H1 (cell line): ENCODE measurements at regions not wholly inside any gene's neighbourhood (a gene's known extent, or its start where the extent isn't known, plus 50 kb on each side); places are given as distances from the start of the nearest gene placed in this dataset.

Experiments
- CHD1 ChIP-seq: IDR thresholded peaks from 2 replicates; pipeline ENCODE4 v1.6.1; 2012; ENCODE audit warnings: low read depth, low read length, improper control_type of control experiment
- EGR1 ChIP-seq: IDR thresholded peaks from 2 replicates; pipeline ENCODE4 v1.6.1; 2011; ENCODE audit warnings: low read depth, low read length, borderline replicate concordance
- EP300 ChIP-seq, 2 experiments: IDR thresholded peaks; 1 replicate in 1 of 2; 2 replicates in 1 of 2; pipeline ENCODE4 v1.6.1; 2011 to 2012; ENCODE audit warnings: low read depth in 2 of 2, low read length in 2 of 2, mild to moderate bottlenecking in 2 of 2, borderline replicate concordance in 1 of 2, inconsistent platforms in 1 of 2, moderate library complexity in 1 of 2
- HDAC6 ChIP-seq: IDR thresholded peaks from one replicate; pipeline ENCODE4 v1.7.1; 2012; ENCODE audit warnings: low read depth, mild to moderate bottlenecking, inconsistent platforms, low read length, moderate library complexity
- POLR2AphosphoS5 ChIP-seq: IDR thresholded peaks from 2 replicates; pipeline ENCODE4 v1.6.1; 2011; ENCODE audit warnings: low read depth, low read length
- SAP30 ChIP-seq: fragments of 300-600 bp; sonication (generic); IDR thresholded peaks from 2 replicates; pipeline ENCODE4 v1.7.1; 2012; ENCODE audit warnings: low read length, moderate library complexity, mild to moderate bottlenecking, inconsistent platforms; ENCODE audit not compliant: insufficient read depth, insufficient replicate concordance
- SIN3A ChIP-seq, 2 experiments: IDR thresholded peaks in 1 of 2; conservative IDR thresholded peaks in 1 of 2; 2 replicates each; pipeline ENCODE4 v1.6.1; 2011 to 2012; ENCODE audit warnings: low read length in 2 of 2, improper control_type of control experiment in 1 of 2, low read depth in 1 of 2, mild to moderate bottlenecking in 1 of 2
- TEAD4 ChIP-seq: IDR thresholded peaks from 2 replicates; pipeline ENCODE4 v1.6.1; 2012; ENCODE audit warnings: low read depth, low read length, inconsistent platforms, mixed read lengths
- TF ChIP-seq, protein P1 (sequence below): fragments of 300-600 bp; sonication (generic); IDR thresholded peaks from 2 replicates; pipeline ENCODE4 v1.7.1; 2012; ENCODE audit warnings: low read length, moderate library complexity, mild to moderate bottlenecking, inconsistent platforms; ENCODE audit not compliant: insufficient replicate concordance

GRCh38 chr1:83689921-83690868, 308.7 kb downstream of the TTLL7 start (continued):
- TF ChIP-seq CHD1 (no peak), TEAD4 (no peak), HDAC6 (no peak), EGR1 (no peak), POLR2AphosphoS5 (no peak), SIN3A (conservative IDR thresholded peaks at IDR 0.05 in 1 of 2, IDR thresholded peaks at IDR 0.05 in 1 of 2; ENCODE audit: low read depth in 1 of 2, low read length in 2 of 2) (no peak), SAP30 (no peak), EP300 (IDR thresholded peaks at IDR 0.05; ENCODE audit: borderline replicate concordance in 1 of 2, low read depth in 2 of 2, low read length in 2 of 2) (no peak)
- TF ChIP-seq, protein P1, sequence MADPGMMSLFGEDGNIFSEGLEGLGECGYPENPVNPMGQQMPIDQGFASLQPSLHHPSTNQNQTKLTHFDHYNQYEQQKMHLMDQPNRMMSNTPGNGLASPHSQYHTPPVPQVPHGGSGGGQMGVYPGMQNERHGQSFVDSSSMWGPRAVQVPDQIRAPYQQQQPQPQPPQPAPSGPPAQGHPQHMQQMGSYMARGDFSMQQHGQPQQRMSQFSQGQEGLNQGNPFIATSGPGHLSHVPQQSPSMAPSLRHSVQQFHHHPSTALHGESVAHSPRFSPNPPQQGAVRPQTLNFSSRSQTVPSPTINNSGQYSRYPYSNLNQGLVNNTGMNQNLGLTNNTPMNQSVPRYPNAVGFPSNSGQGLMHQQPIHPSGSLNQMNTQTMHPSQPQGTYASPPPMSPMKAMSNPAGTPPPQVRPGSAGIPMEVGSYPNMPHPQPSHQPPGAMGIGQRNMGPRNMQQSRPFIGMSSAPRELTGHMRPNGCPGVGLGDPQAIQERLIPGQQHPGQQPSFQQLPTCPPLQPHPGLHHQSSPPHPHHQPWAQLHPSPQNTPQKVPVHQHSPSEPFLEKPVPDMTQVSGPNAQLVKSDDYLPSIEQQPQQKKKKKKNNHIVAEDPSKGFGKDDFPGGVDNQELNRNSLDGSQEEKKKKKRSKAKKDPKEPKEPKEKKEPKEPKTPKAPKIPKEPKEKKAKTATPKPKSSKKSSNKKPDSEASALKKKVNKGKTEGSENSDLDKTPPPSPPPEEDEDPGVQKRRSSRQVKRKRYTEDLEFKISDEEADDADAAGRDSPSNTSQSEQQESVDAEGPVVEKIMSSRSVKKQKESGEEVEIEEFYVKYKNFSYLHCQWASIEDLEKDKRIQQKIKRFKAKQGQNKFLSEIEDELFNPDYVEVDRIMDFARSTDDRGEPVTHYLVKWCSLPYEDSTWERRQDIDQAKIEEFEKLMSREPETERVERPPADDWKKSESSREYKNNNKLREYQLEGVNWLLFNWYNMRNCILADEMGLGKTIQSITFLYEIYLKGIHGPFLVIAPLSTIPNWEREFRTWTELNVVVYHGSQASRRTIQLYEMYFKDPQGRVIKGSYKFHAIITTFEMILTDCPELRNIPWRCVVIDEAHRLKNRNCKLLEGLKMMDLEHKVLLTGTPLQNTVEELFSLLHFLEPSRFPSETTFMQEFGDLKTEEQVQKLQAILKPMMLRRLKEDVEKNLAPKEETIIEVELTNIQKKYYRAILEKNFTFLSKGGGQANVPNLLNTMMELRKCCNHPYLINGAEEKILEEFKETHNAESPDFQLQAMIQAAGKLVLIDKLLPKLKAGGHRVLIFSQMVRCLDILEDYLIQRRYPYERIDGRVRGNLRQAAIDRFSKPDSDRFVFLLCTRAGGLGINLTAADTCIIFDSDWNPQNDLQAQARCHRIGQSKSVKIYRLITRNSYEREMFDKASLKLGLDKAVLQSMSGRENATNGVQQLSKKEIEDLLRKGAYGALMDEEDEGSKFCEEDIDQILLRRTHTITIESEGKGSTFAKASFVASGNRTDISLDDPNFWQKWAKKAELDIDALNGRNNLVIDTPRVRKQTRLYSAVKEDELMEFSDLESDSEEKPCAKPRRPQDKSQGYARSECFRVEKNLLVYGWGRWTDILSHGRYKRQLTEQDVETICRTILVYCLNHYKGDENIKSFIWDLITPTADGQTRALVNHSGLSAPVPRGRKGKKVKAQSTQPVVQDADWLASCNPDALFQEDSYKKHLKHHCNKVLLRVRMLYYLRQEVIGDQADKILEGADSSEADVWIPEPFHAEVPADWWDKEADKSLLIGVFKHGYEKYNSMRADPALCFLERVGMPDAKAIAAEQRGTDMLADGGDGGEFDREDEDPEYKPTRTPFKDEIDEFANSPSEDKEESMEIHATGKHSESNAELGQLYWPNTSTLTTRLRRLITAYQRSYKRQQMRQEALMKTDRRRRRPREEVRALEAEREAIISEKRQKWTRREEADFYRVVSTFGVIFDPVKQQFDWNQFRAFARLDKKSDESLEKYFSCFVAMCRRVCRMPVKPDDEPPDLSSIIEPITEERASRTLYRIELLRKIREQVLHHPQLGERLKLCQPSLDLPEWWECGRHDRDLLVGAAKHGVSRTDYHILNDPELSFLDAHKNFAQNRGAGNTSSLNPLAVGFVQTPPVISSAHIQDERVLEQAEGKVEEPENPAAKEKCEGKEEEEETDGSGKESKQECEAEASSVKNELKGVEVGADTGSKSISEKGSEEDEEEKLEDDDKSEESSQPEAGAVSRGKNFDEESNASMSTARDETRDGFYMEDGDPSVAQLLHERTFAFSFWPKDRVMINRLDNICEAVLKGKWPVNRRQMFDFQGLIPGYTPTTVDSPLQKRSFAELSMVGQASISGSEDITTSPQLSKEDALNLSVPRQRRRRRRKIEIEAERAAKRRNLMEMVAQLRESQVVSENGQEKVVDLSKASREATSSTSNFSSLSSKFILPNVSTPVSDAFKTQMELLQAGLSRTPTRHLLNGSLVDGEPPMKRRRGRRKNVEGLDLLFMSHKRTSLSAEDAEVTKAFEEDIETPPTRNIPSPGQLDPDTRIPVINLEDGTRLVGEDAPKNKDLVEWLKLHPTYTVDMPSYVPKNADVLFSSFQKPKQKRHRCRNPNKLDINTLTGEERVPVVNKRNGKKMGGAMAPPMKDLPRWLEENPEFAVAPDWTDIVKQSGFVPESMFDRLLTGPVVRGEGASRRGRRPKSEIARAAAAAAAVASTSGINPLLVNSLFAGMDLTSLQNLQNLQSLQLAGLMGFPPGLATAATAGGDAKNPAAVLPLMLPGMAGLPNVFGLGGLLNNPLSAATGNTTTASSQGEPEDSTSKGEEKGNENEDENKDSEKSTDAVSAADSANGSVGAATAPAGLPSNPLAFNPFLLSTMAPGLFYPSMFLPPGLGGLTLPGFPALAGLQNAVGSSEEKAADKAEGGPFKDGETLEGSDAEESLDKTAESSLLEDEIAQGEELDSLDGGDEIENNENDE: no peak
